Body of pancreas (tissue), 4 donors: ENCODE measurements at regions not wholly inside any gene's neighbourhood (a gene's known extent, or its start where the extent isn't known, plus 50 kb on each side); places are given as distances from the start of the nearest gene placed in this dataset.

Experiments used
- ATAC-seq: fragments of 150-250 bp; one replicate; pipeline ENCODE4 v1.9.1; 2016
- DNase-seq, 4 donors: peaks; one replicate each; pipeline ENCODE4 v3.0.0-alpha.2; 2019
- H3K27ac ChIP-seq, 4 donors: fragments of 200-600 bp; sonication (generic); 1 replicate in 3 of 4; 2 replicates in 1 of 4; pipeline versions ENCODE4 v1.5.1 to v1.6.1; 2016 to 2019; ENCODE audit warnings: mild to moderate bottlenecking in 1 of 4, mixed read lengths in 1 of 4, moderate library complexity in 1 of 4
- H3K27me3 ChIP-seq, 2 donors: fragments of 200-600 bp; sonication (generic); one replicate each; pipeline ENCODE4 v1.6.0; 2016; ENCODE audit warnings: mild to moderate bottlenecking in 1 of 2
- H3K36me3 ChIP-seq, 2 donors: fragments of 200-600 bp; sonication (generic); replicated peaks in 1 of 2; 2 replicates each; pipeline ENCODE4 v1.5.1; 2016; ENCODE audit warnings: low read depth in 2 of 2; ENCODE audit not compliant: insufficient read depth in 1 of 2
- H3K4me1 ChIP-seq: fragments of 200-600 bp; sonication (generic); one replicate; pipeline ENCODE4 v1.6.0; 2016
- H3K4me3 ChIP-seq, 2 donors: fragments of 200-600 bp; sonication (generic); 1 replicate in 1 of 2; 2 replicates in 1 of 2; pipeline ENCODE4 v1.5.1; 2016 to 2019
- H3K9me3 ChIP-seq, 3 donors: fragments of 200-600 bp; sonication (generic); 1 replicate in 2 of 3; 2 replicates in 1 of 3; pipeline ENCODE4 v1.5.1; 2016
- POLR2A ChIP-seq, 3 donors: fragments of 450-650 bp; IDR thresholded peaks; one replicate each; pipeline ENCODE4 v1.6.1; 2016; ENCODE audit warnings: antibody characterized with exemption in 3 of 3, mild to moderate bottlenecking in 2 of 3
- WGBS, 2 donors: methylation state at CpG; one replicate each; pipeline ENCODE4 v1.1.5; 2017; 5-methylcytosine and 5-hydroxymethylcytosine counted together
- intact Hi-C: fragments of 100-400 bp; cut with DNase I; formaldehyde crosslinking; loops from one replicate; pipeline ENCODE4 v1.15.1; 2023
- TF ChIP-seq, protein P1 (sequence below), 7 experiments: fragments of 450-650 bp in 4 of 7; fragments of 200-600 bp in 3 of 7; sonication (generic) in 3 of 7; IDR thresholded peaks; one replicate each; pipeline ENCODE4 v1.5.1; 2016 to 2019; ENCODE audit warnings: antibody characterized with exemption in 7 of 7

DNA sequence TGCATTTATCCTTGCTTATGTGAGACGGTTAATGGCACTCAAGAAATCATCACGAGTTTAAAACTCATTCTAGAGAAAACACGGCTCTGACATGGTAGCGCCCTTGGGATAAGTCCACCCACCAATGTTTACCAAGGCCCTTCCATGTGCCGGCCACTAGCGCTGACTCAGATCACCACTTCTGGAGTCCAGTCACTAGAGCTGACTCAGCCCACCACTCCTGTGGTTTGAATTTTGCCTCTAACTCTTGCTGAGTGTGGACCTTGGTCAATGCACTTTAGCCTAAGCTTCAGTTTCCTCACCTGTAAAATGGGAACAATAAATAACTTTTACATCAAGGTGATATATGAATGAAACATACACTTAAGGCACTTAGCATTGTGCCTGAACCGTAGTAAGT lies 358.4 kb upstream of the PROK2 start:
- Histone ChIP-seq H3K36me3 (no peaks in the 10 kb centered on the region), H3K4me1 (peaks cover 5% of the 10 kb centered on the region), H3K27me3 (no peaks in the 10 kb centered on the region), H3K9me3 (no peaks in the 10 kb centered on the region), H3K4me3 (no peak overlapping the region), H3K27ac (no peak overlapping the region)
- intact Hi-C loops: no loop called here
- no peak for TF ChIP-seq POLR2A (IDR thresholded peaks at IDR 0.05)
- TF ChIP-seq, protein P1, sequence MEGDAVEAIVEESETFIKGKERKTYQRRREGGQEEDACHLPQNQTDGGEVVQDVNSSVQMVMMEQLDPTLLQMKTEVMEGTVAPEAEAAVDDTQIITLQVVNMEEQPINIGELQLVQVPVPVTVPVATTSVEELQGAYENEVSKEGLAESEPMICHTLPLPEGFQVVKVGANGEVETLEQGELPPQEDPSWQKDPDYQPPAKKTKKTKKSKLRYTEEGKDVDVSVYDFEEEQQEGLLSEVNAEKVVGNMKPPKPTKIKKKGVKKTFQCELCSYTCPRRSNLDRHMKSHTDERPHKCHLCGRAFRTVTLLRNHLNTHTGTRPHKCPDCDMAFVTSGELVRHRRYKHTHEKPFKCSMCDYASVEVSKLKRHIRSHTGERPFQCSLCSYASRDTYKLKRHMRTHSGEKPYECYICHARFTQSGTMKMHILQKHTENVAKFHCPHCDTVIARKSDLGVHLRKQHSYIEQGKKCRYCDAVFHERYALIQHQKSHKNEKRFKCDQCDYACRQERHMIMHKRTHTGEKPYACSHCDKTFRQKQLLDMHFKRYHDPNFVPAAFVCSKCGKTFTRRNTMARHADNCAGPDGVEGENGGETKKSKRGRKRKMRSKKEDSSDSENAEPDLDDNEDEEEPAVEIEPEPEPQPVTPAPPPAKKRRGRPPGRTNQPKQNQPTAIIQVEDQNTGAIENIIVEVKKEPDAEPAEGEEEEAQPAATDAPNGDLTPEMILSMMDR (IDR thresholded peaks at IDR 0.05): no peak
- no peak for DNase-seq
- no peak for ATAC-seq
- 92 to 95% methylated on average over 7 of the region's 7 CpGs for WGBS, 2 donors

- H3K4me3 ChIP-seq: no peak overlapping the region
- WGBS, 2 donors: 83% methylated on average over 1 of the region's 1 CpG
- ATAC-seq (no peak), DNase-seq (no peak)
- H3K27ac ChIP-seq: no peak overlapping the region
- H3K4me1 ChIP-seq: peaks cover 5% of the 10 kb centered on the region
- no peaks in the 10 kb centered on the region for H3K27me3 ChIP-seq
- no peaks in the 10 kb centered on the region for H3K9me3 ChIP-seq
- TF ChIP-seq, protein P1 (IDR thresholded peaks at IDR 0.05): no peak
- no peak for TF ChIP-seq POLR2A (IDR thresholded peaks at IDR 0.05)
- no peaks in the 10 kb centered on the region for H3K36me3 ChIP-seq
- intact Hi-C loops: no loop called here
Observed at GRCh38 chr3:72142028-72142427, 357.1 kb upstream of the PROK2 start.

DNA sequence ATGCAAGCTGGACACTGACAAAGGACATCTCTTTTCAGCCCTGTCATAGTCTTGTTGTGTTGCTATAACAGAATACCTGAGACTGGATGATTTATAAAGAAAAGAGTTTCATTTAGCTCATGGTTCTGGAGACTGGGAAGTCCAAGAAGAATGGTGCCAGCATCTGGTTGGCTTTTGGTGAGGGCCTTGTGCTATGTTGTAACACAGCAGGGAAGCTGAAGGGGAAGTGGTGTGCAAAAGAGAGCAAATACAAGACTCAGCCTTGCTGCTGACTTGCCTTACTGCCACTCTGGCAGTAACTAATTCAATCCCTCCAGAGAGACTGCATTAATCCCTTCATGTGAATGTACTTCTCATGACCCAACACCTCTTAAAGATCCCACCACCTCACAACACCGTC lies 356.3 kb upstream of the PROK2 start:
- TF ChIP-seq, protein P1 (IDR thresholded peaks at IDR 0.05): no peak
- TF ChIP-seq POLR2A (IDR thresholded peaks at IDR 0.05): no peak
- no peak for DNase-seq
- no peak for ATAC-seq
- Histone ChIP-seq H3K36me3 (no peaks in the 10 kb centered on the region), H3K9me3 (no peaks in the 10 kb centered on the region), H3K4me1 (peaks cover 5% of the 10 kb centered on the region), H3K4me3 (no peak overlapping the region), H3K27ac (no peak overlapping the region), H3K27me3 (no peaks in the 10 kb centered on the region)
- WGBS, 2 donors: 88 to 89% methylated on average over 1 of the region's 1 CpG
- intact Hi-C loops: no loop called here

DNA sequence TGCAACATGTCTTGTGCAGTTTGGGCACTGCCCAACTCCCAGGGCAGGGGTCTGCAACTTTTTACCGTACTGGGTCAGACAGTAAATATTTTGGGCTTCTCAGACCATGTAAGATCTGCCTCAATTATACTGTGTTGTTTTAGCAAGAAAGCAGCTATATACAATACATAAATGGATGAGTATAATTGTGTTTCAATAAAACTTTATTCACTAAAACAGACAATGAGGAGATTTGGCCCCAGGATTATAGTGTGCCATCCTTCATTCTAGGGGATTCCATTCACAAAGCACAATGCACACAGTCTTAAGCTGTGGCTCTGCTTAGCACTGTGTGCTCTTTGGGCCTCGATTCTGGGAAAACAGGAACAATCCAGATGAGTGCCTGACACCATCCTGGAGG lies 354.4 kb upstream of the PROK2 start:
- Histone ChIP-seq H3K9me3 (no peaks in the 10 kb centered on the region), H3K27me3 (no peaks in the 10 kb centered on the region), H3K27ac (no peak overlapping the region), H3K4me3 (no peak overlapping the region), H3K4me1 (no peaks in the 10 kb centered on the region), H3K36me3 (no peaks in the 10 kb centered on the region)
- ATAC-seq (no peak), DNase-seq (no peak)
- intact Hi-C loops: no loop called here
- no peak for TF ChIP-seq POLR2A (IDR thresholded peaks at IDR 0.05)
- TF ChIP-seq, protein P1 (IDR thresholded peaks at IDR 0.05): no peak
- WGBS, 2 donors: 79 to 85% methylated on average over 2 of the region's 2 CpGs
